Fibroblast of pulmonary artery (primary cell): ENCODE measurements at regions not wholly inside any gene's neighbourhood (a gene's known extent, or its start where the extent isn't known, plus 50 kb on each side); places are given as distances from the start of the nearest gene placed in this dataset.

Experiments used
- DNase-seq: peaks from one replicate; pipeline ENCODE4 v3.0.0-alpha.2; 2010; ENCODE audit warnings: low read depth
- H3K4me3 ChIP-seq: replicated peaks from 2 replicates; pipeline ENCODE4 v1.5.1; 2011; ENCODE audit warnings: low read depth, mild to moderate bottlenecking, control low read depth, low read length, moderate library complexity
- TF ChIP-seq, protein P1 (sequence below): IDR thresholded peaks from 2 replicates; pipeline ENCODE4 v1.5.1; 2011; ENCODE audit warnings: mild to moderate bottlenecking, control low read depth, low read length, inconsistent platforms; ENCODE audit errors: missing control alignments

GRCh38 chr4:187416216-187416615 is 579.4 kb upstream of the ZFP42 start:
- TF ChIP-seq, protein P1, sequence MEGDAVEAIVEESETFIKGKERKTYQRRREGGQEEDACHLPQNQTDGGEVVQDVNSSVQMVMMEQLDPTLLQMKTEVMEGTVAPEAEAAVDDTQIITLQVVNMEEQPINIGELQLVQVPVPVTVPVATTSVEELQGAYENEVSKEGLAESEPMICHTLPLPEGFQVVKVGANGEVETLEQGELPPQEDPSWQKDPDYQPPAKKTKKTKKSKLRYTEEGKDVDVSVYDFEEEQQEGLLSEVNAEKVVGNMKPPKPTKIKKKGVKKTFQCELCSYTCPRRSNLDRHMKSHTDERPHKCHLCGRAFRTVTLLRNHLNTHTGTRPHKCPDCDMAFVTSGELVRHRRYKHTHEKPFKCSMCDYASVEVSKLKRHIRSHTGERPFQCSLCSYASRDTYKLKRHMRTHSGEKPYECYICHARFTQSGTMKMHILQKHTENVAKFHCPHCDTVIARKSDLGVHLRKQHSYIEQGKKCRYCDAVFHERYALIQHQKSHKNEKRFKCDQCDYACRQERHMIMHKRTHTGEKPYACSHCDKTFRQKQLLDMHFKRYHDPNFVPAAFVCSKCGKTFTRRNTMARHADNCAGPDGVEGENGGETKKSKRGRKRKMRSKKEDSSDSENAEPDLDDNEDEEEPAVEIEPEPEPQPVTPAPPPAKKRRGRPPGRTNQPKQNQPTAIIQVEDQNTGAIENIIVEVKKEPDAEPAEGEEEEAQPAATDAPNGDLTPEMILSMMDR = no peak
- no peak for DNase-seq
- H3K4me3 ChIP-seq = no peak overlapping the region

- no peak overlapping the region for H3K4me3 ChIP-seq
- TF ChIP-seq, protein P1 = no peak
- no peak for DNase-seq
Observed at GRCh38 chr4:187417721-187418120, 577.9 kb upstream of the ZFP42 start.

GRCh38 chr4:187422655-187423054 is 572.9 kb upstream of the ZFP42 start:
- H3K4me3 ChIP-seq = no peak overlapping the region
- DNase-seq = no peak
- TF ChIP-seq, protein P1 = no peak

DNA sequence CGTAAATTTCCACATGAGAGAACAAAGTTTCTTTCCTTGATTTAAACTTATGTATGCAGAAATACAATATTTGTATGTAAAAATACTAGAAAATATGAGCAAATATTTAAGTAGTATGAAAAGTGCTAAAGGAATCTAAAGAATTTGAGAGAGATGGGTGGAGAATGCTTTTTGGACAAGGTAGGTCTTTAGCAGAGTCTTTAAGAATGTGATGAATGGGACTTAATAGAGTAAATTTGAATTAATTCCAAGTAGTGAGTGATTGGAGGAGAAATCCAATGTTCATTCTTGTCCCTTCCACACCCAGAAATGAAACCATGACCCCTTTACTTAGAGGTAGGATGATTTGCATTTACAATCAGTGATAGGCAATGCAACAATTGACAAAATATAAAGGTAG is 570.9 kb upstream of the ZFP42 start:
- H3K4me3 ChIP-seq = no peak overlapping the region
- no peak for DNase-seq
- TF ChIP-seq, protein P1 = no peak

GRCh38 chr4:187426511-187426910 is 569.1 kb upstream of the ZFP42 start:
- no peak overlapping the region for H3K4me3 ChIP-seq
- TF ChIP-seq, protein P1 = no peak
- DNase-seq = no peak

GRCh38 chr4:187432310-187432709 is 563.3 kb upstream of the ZFP42 start:
- TF ChIP-seq, protein P1 = no peak
- no peak overlapping the region for H3K4me3 ChIP-seq
- DNase-seq = no peak

DNA sequence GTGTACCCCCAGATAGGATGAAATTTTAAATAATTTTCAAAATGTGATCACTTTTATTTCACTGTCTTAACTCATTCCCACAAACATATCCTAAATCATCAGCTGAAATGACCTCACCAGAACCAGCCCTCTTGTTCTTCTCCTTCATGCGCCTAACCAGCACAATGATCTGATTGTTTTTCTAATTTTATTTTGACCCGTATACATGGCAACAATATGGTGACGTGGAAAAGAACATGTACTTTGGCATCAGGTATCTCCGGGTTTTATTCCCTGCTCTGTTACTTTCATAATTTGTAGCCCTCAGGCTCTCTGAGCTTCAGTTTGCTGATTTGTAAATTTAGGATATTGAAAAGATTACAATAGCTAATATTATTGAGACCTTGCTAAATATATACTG is 562.4 kb upstream of the ZFP42 start:
- TF ChIP-seq, protein P1 = no peak
- DNase-seq = no peak
- no peak overlapping the region for H3K4me3 ChIP-seq
